ENCODE measurements at regions not wholly inside any gene's neighbourhood (a gene's known extent, or its start where the extent isn't known, plus 50 kb on each side); places are given as distances from the start of the nearest gene placed in this dataset.

- TF ChIP-seq KDM1A (IDR thresholded peaks at IDR 0.05; ENCODE audit: low read depth), result no peak
Measured at GRCh38 chr10:44051091-44051490, 333.8 kb downstream of the CXCL12 start (continued).

- DNase-seq (ENCODE audit: low read depth in 1 of 2, low spot score in 1 of 2) (no peak), ATAC-seq (no peak), FAIRE-seq (no peak)
- WGBS (ENCODE audit: missing lambda C conversion rate), result 28% methylated on average over 9 of the region's 9 CpGs
- no peak overlapping the region for H3K4me3 ChIP-seq
- H3K4me1 ChIP-seq, result no peaks in the 10 kb centered on the region
- ChIA-PET CTCF (no interaction called here), POLR2A (no interaction called here)
- H3K4me2 ChIP-seq, result no peak overlapping the region
- H3K27ac ChIP-seq, result no peak overlapping the region
- TF ChIP-seq NR3C1 (IDR thresholded peaks at IDR 0.05) (no peak), FOSB (CRISPR knock-in tag; IDR thresholded peaks at IDR 0.05) (no peak), TFCP2L1 (CRISPR knock-in tag; IDR thresholded peaks at IDR 0.05) (no peak), EHMT2 (IDR thresholded peaks at IDR 0.05; ENCODE audit: low read depth) (no peak), FOSL2 (IDR thresholded peaks at IDR 0.05) (no peak), FOSL2 (CRISPR knock-in tag; IDR thresholded peaks at IDR 0.05) (no peak), GATA3 (IDR thresholded peaks at IDR 0.05; ENCODE audit: borderline replicate concordance) (no peak), SREBF2 (IDR thresholded peaks at IDR 0.05) (no peak), RFX5 (IDR thresholded peaks at IDR 0.05) (no peak), RARB (CRISPR knock-in tag; IDR thresholded peaks at IDR 0.05) (no peak), ELK1 (IDR thresholded peaks at IDR 0.05; ENCODE audit: low read depth, low read length) (no peak), HEYL (CRISPR knock-in tag; IDR thresholded peaks at IDR 0.05) (no peak), ZFP36 (IDR thresholded peaks at IDR 0.05; ENCODE audit: borderline replicate concordance, partially characterized antibody) (no peak), HOXB5 (CRISPR knock-in tag; IDR thresholded peaks at IDR 0.05) (no peak), POLR2A (IDR thresholded peaks at IDR 0.05; ENCODE audit: low read length) (no peak), HOXA7 (CRISPR knock-in tag; IDR thresholded peaks at IDR 0.05) (no peak), JUNB (IDR thresholded peaks at IDR 0.05) (no peak)
- TF ChIP-seq, protein P1, sequence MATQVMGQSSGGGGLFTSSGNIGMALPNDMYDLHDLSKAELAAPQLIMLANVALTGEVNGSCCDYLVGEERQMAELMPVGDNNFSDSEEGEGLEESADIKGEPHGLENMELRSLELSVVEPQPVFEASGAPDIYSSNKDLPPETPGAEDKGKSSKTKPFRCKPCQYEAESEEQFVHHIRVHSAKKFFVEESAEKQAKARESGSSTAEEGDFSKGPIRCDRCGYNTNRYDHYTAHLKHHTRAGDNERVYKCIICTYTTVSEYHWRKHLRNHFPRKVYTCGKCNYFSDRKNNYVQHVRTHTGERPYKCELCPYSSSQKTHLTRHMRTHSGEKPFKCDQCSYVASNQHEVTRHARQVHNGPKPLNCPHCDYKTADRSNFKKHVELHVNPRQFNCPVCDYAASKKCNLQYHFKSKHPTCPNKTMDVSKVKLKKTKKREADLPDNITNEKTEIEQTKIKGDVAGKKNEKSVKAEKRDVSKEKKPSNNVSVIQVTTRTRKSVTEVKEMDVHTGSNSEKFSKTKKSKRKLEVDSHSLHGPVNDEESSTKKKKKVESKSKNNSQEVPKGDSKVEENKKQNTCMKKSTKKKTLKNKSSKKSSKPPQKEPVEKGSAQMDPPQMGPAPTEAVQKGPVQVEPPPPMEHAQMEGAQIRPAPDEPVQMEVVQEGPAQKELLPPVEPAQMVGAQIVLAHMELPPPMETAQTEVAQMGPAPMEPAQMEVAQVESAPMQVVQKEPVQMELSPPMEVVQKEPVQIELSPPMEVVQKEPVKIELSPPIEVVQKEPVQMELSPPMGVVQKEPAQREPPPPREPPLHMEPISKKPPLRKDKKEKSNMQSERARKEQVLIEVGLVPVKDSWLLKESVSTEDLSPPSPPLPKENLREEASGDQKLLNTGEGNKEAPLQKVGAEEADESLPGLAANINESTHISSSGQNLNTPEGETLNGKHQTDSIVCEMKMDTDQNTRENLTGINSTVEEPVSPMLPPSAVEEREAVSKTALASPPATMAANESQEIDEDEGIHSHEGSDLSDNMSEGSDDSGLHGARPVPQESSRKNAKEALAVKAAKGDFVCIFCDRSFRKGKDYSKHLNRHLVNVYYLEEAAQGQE (IDR thresholded peaks at IDR 0.05), result no peak
- H3K9me3 ChIP-seq, result no peaks in the 10 kb centered on the region
Measured at GRCh38 chr10:44049301-44050015, 335.4 kb downstream of the CXCL12 start.

DNA sequence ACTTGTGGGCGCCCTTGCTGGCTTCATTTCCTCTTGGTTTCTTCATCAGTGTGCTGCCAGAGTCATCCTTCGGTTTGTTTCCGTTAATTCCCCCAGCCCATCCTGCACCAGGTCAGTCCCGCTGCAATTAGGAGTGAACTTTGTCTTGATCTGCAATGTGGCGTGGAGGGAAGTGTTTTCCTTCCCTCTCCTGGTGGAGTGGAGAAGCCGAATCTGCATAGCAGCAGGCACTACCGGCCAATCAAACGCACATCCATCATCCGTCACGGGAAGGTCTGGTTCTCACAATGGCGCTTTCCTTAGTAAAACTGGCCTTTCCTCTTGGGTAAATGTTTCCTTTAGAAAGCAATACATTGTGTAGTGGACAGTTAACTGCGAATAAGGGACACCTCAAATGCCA is 337.5 kb downstream of the CXCL12 start:
- Histone ChIP-seq H3K27ac (no peak overlapping the region), H3K4me3 (no peak overlapping the region), H3K4me1 (no peaks in the 10 kb centered on the region), H3K4me2 (no peak overlapping the region), H3K9me3 (no peaks in the 10 kb centered on the region)
- WGBS (ENCODE audit: missing lambda C conversion rate), result 45% methylated on average over 12 of the region's 12 CpGs
- ChIA-PET CTCF (no interaction called here), POLR2A (no interaction called here)
- no peak for ATAC-seq
- no peak for FAIRE-seq
- DNase-seq (ENCODE audit: low read depth in 1 of 2, low spot score in 1 of 2), result no peak
- TF ChIP-seq E2F6 (IDR thresholded peaks at IDR 0.05; ENCODE audit: borderline replicate concordance, low read depth), result no peak
- no peak for TF ChIP-seq RFX5 (IDR thresholded peaks at IDR 0.05)
- TF ChIP-seq ZFP36 (IDR thresholded peaks at IDR 0.05; ENCODE audit: borderline replicate concordance, partially characterized antibody), result no peak
- TF ChIP-seq CEBPB (IDR thresholded peaks at IDR 0.05), result no peak
- TF ChIP-seq, protein P2, sequence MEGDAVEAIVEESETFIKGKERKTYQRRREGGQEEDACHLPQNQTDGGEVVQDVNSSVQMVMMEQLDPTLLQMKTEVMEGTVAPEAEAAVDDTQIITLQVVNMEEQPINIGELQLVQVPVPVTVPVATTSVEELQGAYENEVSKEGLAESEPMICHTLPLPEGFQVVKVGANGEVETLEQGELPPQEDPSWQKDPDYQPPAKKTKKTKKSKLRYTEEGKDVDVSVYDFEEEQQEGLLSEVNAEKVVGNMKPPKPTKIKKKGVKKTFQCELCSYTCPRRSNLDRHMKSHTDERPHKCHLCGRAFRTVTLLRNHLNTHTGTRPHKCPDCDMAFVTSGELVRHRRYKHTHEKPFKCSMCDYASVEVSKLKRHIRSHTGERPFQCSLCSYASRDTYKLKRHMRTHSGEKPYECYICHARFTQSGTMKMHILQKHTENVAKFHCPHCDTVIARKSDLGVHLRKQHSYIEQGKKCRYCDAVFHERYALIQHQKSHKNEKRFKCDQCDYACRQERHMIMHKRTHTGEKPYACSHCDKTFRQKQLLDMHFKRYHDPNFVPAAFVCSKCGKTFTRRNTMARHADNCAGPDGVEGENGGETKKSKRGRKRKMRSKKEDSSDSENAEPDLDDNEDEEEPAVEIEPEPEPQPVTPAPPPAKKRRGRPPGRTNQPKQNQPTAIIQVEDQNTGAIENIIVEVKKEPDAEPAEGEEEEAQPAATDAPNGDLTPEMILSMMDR (IDR thresholded peaks at IDR 0.05), result no peak
- TF ChIP-seq NPAS2 (CRISPR knock-in tag; IDR thresholded peaks at IDR 0.05; ENCODE audit: borderline replicate concordance), result no peak
- TF ChIP-seq POLR2AphosphoS2 (conservative IDR thresholded peaks at IDR 0.05; ENCODE audit: low read length), result no peak
- no peak for TF ChIP-seq JUN (IDR thresholded peaks at IDR 0.05)
- no peak for TF ChIP-seq SMC3 (IDR thresholded peaks at IDR 0.05)
- TF ChIP-seq EHF (CRISPR knock-in tag; IDR thresholded peaks at IDR 0.05), result no peak
- TF ChIP-seq FOSB (CRISPR knock-in tag; IDR thresholded peaks at IDR 0.05), result no peak
- TF ChIP-seq MAX (IDR thresholded peaks at IDR 0.05), result no peak
- no peak for TF ChIP-seq FOSL2 (IDR thresholded peaks at IDR 0.05)
- no peak for TF ChIP-seq FOSL2 (CRISPR knock-in tag; IDR thresholded peaks at IDR 0.05)
- TF ChIP-seq RAD21 (conservative IDR thresholded peaks at IDR 0.05 in 1 of 2, IDR thresholded peaks at IDR 0.05 in 1 of 2), result no peak
- no peak for TF ChIP-seq NR3C1 (IDR thresholded peaks at IDR 0.05)
